ENCODE measurements at regions not wholly inside any gene's neighbourhood (a gene's known extent, or its start where the extent isn't known, plus 50 kb on each side); places are given as distances from the start of the nearest gene placed in this dataset.

- DNase-seq (ENCODE audit: low read depth), result no peak
Observed at GRCh38 chr9:99590840-99591239, 230.8 kb upstream of the NR4A3 start.

DNA sequence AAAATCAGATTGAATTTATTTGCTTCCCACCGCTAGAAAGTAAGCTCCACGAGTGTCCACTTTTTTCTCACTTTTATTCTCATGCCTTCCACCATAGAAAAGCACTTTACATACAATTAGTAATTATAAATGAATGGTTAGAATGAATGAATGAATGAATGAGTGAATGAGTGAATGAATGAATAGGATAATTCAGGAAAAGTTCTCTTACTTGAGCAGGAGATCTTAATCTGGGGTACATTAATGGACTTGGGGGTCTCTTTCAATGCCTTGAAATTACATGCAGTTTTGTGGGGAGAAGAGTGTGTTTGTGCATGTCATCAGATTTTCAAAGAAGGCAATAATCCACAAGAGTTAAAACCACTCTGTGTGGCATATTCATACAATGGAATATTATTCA lies 229.9 kb upstream of the NR4A3 start:
- DNase-seq (ENCODE audit: low read depth), result no peak

DNA sequence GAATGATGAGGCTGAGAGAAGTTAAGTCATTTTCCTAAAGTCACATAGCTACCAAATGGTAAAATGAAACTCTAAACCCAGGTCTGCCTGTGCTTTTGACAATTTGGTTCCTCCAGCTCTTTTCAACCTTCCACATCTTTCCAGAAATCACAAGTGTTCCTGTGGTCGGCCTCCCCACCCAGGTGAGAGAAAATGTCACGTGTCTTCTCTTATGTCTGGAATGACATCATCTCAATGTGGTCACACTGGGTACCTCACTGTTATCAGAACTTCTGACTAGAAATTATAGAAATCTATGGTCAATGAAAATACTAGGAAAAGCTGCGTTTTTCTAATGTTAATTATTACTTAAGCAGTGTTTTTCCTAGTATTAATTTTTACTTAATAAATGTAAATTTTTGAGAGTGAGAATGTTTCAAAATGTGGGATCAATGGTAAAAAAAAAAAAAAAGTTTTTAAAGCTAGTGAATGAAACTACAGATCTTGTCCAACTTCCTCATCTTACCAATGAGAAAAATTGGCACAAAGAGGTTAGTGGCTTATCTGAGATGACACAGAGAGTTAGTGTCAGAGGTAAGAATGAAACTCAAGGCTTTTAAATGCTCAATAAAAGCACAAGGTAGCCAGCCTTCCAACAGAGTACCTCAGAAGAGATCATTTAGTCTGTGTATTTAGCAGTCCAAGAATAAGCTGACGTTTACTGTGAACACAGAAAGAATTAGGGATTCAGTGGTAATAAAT lies 228.7 kb upstream of the NR4A3 start:
- no peak for DNase-seq (ENCODE audit: low read depth)

- DNase-seq (ENCODE audit: low read depth), result no peak
Observed at GRCh38 chr9:99593610-99594009, 228.1 kb upstream of the NR4A3 start.

- DNase-seq (ENCODE audit: low read depth), result no peak
Observed at GRCh38 chr9:99594056-99594780, 227.5 kb upstream of the NR4A3 start.

DNA sequence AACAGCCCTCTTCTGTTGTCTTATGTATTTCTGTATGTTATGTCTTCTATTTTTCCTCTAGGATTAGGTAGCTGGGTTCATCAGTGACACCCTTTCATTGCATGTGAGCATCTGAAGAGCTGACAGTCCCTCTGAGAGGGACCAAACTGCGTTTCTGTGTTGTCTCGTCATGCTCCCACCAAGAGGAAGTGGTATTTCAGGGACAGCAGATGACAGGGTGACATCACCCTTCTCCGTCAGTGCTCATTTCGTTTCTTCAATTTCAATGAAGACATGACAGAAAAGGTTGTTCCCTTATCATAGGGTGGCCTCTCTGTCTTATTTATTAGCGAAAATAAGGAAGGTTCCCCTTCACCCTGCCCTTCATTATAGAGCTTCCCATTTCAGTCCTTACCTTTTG lies 225.9 kb upstream of the NR4A3 start:
- DNase-seq (ENCODE audit: low read depth), result no peak

DNA sequence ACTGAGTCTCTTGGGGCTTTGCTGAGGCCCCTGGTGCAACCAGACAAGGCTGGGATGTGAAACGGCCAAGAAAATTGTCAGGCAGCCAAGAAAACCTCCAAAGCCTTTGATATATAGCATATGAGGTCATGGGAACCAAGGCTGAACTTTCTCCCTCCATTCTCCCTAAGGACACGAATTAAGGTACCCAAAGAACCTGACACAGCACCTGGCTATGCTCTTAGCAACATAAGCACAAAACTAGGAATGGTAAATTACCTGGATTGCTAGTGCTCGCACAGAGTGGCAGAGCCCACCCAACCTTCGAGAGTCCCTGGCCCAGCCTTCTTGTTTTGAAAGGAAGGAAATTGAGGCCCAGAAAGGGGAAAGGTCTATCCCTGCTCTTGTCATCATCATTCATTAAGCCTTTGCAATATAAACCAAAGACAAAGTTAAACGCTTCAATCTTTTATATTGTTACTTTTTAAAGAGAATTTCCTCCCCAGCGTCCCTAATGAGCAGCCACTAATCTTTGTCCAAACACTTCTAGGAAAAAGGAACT lies 220.0 kb upstream of the NR4A3 start:
- DNase-seq (ENCODE audit: low read depth), result no peak

DNA sequence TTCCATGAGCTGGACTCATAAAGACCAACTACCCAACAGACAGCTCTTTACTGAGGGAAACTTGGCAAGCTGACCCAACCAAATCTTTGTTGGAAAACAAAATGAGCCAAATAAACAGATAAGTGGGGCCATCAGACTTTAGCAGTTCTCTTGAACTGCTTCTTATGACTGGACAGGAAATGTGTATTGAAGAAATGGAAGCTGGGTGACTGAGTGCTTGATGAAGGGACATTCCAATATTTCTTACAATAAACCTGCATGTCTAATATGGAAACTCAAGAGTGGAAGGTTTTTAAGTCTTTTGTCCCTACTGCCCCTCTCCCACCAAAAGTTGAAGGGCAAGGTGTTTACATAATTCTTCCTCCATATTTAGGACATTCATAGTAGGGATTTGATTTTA lies 218.8 kb upstream of the NR4A3 start:
- no peak for DNase-seq (ENCODE audit: low read depth)

- no peak for DNase-seq (ENCODE audit: low read depth)
Observed at GRCh38 chr9:99605016-99605743, 216.5 kb upstream of the NR4A3 start.

DNA sequence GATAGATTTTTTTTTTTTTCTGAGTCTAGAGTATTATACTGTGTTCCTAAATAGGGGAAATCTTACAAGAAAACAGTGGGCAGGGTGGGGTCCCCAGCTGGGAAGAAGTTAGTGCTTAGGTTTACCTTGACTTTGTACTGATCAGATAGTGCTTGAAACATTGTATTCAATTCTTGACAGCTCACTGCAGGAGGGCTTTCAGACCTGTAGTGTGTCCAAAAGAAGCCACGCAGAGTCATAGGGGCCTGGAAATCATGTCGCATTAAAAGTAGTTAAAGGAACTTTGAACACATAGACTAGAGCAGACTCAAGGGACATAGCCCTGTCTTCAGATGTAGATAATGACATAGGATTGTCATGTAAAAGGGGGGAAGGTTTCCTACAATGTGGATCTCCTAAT lies 215.4 kb upstream of the NR4A3 start:
- no peak for DNase-seq (ENCODE audit: low read depth)

GRCh38 chr9:99606957-99607356 lies 214.7 kb upstream of the NR4A3 start:
- DNase-seq (ENCODE audit: low read depth), result no peak

- DNase-seq (ENCODE audit: low read depth), result no peak
Observed at GRCh38 chr9:99607842-99608448, 213.7 kb upstream of the NR4A3 start.

GRCh38 chr9:99614341-99614740 lies 207.3 kb upstream of the NR4A3 start:
- no peak for DNase-seq (ENCODE audit: low read depth)

DNA sequence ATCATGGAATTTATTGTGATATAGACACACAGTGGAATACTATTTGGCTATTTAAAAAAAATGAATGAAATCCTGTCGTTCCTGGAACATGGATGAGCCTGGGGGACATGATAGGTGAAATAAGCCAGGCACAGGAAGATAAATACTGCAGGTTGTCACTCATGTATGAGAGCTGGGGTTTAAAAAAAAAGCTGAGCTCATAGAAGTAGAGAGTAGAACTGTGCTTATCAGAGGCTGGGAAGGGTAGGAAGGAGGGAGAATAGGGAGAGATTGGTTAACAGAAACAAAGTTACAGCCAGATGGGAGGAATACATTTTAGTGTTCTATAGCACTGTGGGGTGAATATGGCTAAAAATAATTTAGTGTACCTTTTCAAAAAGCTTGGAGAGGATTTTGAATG lies 200.6 kb upstream of the NR4A3 start:
- DNase-seq (ENCODE audit: low read depth), result no peak

- DNase-seq (ENCODE audit: low read depth), result no peak
Observed at GRCh38 chr9:99622679-99623078, 199.0 kb upstream of the NR4A3 start.

GRCh38 chr9:99623780-99624364 lies 197.8 kb upstream of the NR4A3 start:
- DNase-seq (ENCODE audit: low read depth), result no peak

DNA sequence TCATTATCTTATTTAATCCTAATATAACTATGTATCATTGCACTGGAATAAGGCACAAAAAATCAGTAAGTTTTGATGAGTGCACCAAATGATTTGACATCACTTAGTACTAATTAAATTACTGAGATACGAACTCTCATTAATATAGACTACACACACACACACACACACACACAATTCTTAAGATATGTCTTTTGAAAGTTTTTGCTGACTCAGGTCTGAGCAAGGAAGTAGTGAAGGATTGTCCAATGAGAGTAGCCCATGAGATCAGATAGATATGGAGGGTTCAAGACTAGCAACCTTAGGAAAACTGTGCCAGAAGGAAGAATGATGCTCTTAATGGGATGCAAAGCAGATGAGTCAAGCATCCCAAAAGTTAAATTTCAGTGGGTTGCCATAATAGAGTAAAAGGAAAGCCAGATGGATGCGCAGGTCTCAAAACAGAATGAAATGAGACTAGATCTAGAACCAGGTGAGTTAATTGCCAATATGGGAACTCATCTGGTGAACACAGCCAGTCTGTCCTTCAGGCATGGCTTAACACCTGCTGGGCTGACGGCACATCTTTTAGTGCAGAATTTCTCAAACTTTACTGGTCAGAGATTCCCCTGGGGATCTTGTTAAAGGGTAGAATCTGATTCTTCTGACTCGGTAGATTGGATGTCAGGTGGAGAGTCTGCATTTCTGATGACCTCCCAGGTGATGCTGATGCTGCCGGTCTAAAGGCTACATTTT lies 197.0 kb upstream of the NR4A3 start:
- DNase-seq (ENCODE audit: low read depth), result no peak

DNA sequence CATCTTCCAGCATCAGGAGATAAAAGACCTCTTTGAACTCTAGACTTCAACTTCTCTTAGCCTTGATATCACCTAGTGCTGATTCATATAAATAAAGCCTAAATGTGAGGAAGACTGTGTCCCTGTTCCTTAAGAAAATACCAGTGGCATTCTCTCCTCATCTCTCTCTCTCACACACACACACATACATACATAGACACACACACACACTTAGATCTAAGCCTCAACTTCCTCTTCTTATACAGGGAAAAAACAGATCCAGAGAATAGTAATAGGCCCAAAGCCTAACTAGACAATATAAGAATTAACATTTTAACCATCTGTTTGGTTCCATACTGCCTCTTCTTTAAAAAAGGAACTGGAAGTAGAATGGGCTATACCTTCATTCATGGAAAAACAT lies 195.3 kb upstream of the NR4A3 start:
- no peak for DNase-seq (ENCODE audit: low read depth)

- no peak for DNase-seq (ENCODE audit: low read depth)
Observed at GRCh38 chr9:99628285-99628684, 193.4 kb upstream of the NR4A3 start.

DNA sequence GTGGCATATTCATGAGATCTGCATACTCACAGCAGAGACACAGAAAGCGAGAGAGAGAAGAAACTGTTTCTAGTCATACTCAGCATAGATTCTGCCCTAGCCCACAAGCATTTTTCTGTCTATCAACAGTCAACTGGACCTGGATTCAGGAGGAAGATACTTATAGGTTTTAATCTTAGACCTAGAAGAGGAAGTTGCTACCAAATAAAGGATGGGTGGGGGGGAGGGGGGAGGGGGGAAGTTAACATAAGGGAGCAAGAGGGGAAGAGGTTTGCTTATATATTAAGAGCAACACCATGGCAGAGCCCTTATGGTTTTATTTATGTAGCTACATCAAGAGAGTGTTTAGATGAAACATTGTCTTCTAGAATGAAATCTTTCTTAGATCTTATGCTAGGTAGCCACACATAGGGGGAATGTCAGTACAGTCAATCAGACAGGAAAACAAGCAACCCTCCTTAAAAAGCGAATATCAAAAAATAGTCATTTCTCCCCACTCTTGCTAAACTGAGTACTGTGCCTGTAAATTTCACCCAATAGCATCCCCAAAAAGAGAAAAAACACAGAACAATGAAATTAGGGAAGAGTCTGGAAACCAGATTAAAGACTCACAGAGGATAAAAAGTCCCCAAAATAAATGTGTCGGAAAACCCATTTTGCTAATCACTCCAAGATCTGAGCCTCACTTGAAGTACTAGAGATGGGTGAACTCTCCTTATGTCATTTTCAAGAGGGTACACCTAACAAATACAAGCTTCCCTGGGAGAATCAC lies 192.7 kb upstream of the NR4A3 start:
- no peak for DNase-seq (ENCODE audit: low read depth)
